Stimulated activated CD8-positive, alpha-beta memory T cell treated with anti-CD3 and anti-CD28 coated beads, Interleukin-15, amount 100 ng/mL, for 24 hours (primary cell): ENCODE measurements at regions not wholly inside any gene's neighbourhood (a gene's known extent, or its start where the extent isn't known, plus 50 kb on each side); places are given as distances from the start of the nearest gene placed in this dataset.
"Not testable (repeated sequence)": the region's sequence is repeated elsewhere in the genome, so short reads cannot be mapped to it uniquely, and the experiment has no call there.

Experiments
- DNase-seq: peaks from one replicate; pipeline ENCODE4 v3.0.0-alpha.2; 2020; ENCODE audit warnings: low read depth

GRCh38 chr12:31906557-31907301, 52.5 kb upstream of the RESF1 start:
- no peak for DNase-seq

- DNase-seq = no peak
Measured at GRCh38 chr12:31903025-31903424, 56.2 kb upstream of the RESF1 start.

- DNase-seq = no peak
Measured at GRCh38 chr12:31900271-31900670, 58.9 kb upstream of the RESF1 start.

- no peak for DNase-seq
Measured at GRCh38 chr12:31899109-31899508, 60.1 kb upstream of the RESF1 start.

- DNase-seq = no peak
Measured at GRCh38 chr12:31897781-31898503, 61.3 kb upstream of the RESF1 start.

- DNase-seq = not testable (repeated sequence)
Measured at GRCh38 chr12:31897092-31897491, 62.1 kb upstream of the RESF1 start.

GRCh38 chr12:31896514-31897039, 62.6 kb upstream of the RESF1 start:
- DNase-seq = peak; percentile 26

- no peak for DNase-seq
Measured at GRCh38 chr12:31895449-31896150, 63.6 kb upstream of the RESF1 start.

GRCh38 chr12:31890295-31891285, 68.6 kb upstream of the RESF1 start:
- DNase-seq = no peak

- no peak for DNase-seq
Measured at GRCh38 chr12:31887109-31887811, 72.0 kb upstream of the RESF1 start.

GRCh38 chr12:31882682-31883081, 76.5 kb upstream of the RESF1 start:
- not testable (repeated sequence) for DNase-seq

GRCh38 chr12:31880340-31880739, 78.9 kb upstream of the RESF1 start:
- DNase-seq = no peak

GRCh38 chr12:31877884-31878283, 81.3 kb upstream of the RESF1 start:
- DNase-seq = no peak

- no peak for DNase-seq
Measured at GRCh38 chr12:31876568-31877424, 82.4 kb upstream of the RESF1 start.

- no peak for DNase-seq
Measured at GRCh38 chr12:31875609-31875964, 83.6 kb upstream of the RESF1 start.

GRCh38 chr12:31874961-31875608, 84.1 kb upstream of the RESF1 start:
- no peak for DNase-seq

GRCh38 chr12:31872831-31873604, 86.2 kb upstream of the RESF1 start:
- no peak for DNase-seq

GRCh38 chr12:31869972-31870371, 89.2 kb upstream of the RESF1 start:
- no peak for DNase-seq

- no peak for DNase-seq
Measured at GRCh38 chr12:31868965-31869364, 90.2 kb upstream of the RESF1 start.
